NCI-H82 treated with DMSO at 0.1 percent for 48 hours (cell line): ENCODE measurements at regions not wholly inside any gene's neighbourhood (a gene's known extent, or its start where the extent isn't known, plus 50 kb on each side); places are given as distances from the start of the nearest gene placed in this dataset.
"Not testable (repeated sequence)": the region's sequence is repeated elsewhere in the genome, so short reads cannot be mapped to it uniquely, and the experiment has no call there.

Experiments used
- DNase-seq: peaks from one replicate; lab custom pipeline; 2025; ENCODE audit not compliant: unreplicated experiment; lab: John Stamatoyannopoulos, UW

DNA sequence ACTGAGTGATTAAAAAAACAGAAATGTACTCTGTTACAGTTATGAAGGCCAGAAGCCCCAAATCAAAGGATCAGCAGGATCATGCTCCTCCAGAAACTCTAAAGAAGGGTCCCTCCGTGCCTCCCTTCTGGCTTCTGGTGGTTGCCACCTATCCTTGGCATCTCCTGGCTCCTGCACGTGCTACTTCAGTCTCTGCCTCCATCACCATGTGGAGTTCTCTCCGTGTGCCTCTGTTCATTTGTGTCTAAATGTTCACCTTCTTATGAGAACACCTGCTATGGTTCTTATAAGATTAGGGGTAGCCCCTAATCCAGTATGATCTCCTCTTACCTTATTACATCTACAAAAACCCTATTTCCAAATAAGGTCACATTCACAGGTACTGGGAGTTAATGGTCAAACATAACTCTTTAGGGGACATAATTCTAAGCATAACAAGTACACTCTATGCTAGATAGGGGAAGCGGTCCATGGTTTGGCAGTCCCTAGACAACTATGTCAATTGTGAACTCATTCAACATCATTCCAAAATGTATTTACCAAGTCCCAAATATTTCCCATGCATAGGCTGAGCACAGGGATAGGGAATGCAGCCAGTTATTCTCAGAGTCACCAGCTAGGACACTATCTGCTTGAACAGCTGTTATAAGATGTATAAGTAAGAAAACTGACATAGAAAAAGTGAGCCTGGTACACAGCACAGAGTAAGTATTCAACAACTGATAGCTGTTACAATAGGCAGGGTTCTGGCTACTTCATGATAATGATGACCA is 295.5 kb upstream of the BOD1L1 start:
- peak; percentile 2 for DNase-seq

DNA sequence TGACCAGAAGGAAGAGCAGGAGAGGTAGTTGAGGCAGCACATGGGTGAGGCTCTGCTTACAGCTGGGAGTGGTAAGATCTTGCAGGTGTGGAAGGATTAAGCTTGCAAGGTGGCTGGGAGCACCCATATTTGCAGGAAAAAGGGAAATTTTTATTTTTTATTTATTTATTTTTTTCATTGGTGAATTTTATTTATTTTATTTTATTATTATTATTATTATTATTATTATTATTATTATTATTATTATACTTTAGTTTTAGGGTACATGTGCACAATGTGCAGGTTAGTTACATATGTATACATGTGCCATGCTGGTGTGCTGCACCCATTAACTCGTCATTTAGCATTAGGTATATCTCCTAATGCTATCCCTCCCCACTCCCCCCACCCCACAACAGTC is 297.4 kb upstream of the BOD1L1 start:
- DNase-seq: not testable (repeated sequence)

DNA sequence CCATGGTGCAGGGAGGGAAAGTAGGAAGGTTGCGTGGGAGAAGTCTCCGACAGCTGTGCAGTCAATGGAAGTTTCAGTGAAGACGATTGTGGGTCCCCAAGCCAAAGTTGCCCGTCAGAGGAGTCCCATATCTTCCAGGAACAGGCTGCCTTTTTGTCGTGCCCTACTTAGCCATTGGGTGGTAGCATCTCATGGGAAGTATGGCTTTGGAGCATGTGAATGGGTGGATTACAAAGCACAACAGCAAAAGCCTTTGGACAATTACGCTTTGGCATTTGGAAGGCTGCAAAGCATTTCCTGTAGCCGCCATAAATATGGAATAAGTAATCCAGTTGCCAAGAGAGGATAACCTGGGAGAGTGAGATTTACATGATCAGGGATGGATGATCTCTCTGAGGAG is 300.7 kb upstream of the BOD1L1 start:
- DNase-seq: no peak

DNA sequence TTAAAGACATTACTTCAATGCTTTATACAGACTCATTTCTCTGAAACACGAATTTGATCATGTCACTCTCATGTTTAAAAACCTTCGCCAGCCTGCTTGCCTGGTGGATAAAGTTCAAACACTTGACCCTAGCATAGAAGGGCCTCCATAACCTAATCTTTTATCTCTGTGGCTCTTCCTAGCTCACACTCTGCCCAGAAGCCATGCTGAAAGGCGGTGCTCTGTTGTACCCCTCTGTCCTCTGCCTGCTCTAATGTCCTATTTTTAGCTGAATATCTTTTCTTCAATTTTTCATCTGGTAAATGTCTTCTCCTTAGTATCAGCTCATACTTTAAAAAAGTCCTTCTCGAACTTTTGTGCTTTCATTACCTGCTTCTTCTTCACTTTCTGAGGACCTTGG is 302.6 kb upstream of the BOD1L1 start:
- no peak for DNase-seq

GRCh38 chr4:13933191-13933590 is 305.7 kb upstream of the BOD1L1 start:
- no peak for DNase-seq

- no peak for DNase-seq
These were observed 310.8 kb upstream of the BOD1L1 start for GRCh38 chr4:13938299-13938698.

- DNase-seq: no peak
These were observed 313.4 kb upstream of the BOD1L1 start for GRCh38 chr4:13940921-13941320.

- DNase-seq: no peak
These were observed 315.5 kb upstream of the BOD1L1 start for GRCh38 chr4:13942977-13943376.

- DNase-seq: no peak
These were observed 316.6 kb upstream of the BOD1L1 start for GRCh38 chr4:13944095-13944511.

GRCh38 chr4:13947921-13948320 is 320.4 kb upstream of the BOD1L1 start:
- no peak for DNase-seq

- no peak for DNase-seq
These were observed 323.0 kb upstream of the BOD1L1 start for GRCh38 chr4:13950491-13950890.

- no peak for DNase-seq
These were observed 325.6 kb upstream of the BOD1L1 start for GRCh38 chr4:13953083-13953482.

- no peak for DNase-seq
These were observed 328.0 kb upstream of the BOD1L1 start for GRCh38 chr4:13955551-13955950.

DNA sequence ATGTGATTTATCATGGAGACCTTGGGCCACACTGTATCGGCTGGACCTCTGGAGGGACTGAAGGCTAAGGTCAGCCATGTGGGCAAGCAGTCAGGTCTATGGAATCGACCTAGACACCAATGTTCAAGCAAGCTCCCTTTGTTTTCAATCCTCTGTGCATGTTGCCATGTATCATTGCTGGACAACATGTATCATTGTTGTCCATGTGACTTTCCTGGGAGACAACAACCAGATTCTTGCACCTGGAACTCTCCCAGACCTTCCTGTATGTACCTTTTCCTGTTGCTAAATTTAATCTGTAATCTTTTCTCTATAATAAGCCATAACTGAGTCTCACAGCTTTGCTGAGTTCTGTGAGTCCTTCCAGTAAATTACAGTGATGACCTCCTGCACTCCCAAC is 329.4 kb upstream of the BOD1L1 start:
- DNase-seq: no peak

DNA sequence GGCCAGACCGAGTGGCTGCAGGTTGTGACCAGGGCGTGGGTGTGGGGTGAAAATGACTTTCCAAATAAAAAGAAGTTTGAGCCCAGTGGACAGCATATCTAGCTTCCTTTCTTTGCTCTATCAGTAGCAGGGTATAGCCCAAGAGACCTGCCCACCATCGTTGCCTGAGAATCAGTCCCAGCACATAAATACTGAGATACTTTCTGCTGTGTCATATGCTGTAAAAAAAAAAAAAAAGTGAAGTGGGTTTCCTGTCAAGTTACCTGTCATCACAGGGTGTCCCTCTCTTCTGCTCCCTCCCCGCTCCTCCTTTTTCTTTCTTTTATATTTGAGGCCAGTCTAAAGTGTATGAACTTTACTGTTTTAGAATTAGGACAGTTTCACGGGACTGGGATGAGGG is 330.3 kb upstream of the BOD1L1 start:
- no peak for DNase-seq

- DNase-seq: no peak
These were observed 336.1 kb upstream of the BOD1L1 start for GRCh38 chr4:13963601-13964000.

- no peak for DNase-seq
These were observed 339.0 kb upstream of the BOD1L1 start for GRCh38 chr4:13966231-13967195.

DNA sequence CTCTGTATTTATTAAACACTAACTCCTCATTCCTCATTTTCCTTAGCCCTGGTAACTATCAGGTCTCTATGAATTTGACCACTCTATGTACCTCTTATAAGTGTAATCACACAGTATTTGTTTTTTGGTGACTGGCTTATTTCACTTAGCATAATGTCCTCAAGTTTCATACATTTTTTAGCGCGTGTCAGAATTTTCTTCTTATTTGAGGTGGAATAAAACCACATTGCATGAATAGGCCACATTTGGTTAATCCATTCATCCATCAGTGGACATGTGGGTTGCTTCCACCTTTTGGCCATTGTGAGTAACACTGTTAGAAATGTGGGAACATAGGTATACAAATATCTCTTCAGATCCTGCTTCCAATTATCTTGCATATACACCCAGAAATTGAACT is 341.2 kb upstream of the BOD1L1 start:
- no peak for DNase-seq

- no peak for DNase-seq
These were observed 342.8 kb upstream of the BOD1L1 start for GRCh38 chr4:13970349-13970748.

- DNase-seq: no peak
These were observed 350.2 kb upstream of the BOD1L1 start for GRCh38 chr4:13977746-13978145.

- DNase-seq: no peak
These were observed 353.1 kb upstream of the BOD1L1 start for GRCh38 chr4:13980317-13981310.
